ENCODE measurements at regions not wholly inside any gene's neighbourhood (a gene's known extent, or its start where the extent isn't known, plus 50 kb on each side); places are given as distances from the start of the nearest gene placed in this dataset.

GRCh38 chr10:125423569-125423968 is 259.4 kb downstream of the TEX36 start:
- TF ChIP-seq EZH2phosphoT487 (IDR thresholded peaks at IDR 0.05; ENCODE audit: borderline replicate concordance) (no peak), CTCF (conservative IDR thresholded peaks at IDR 0.05; ENCODE audit: low read length) (no peak)
- Histone ChIP-seq H3K36me3 (ENCODE audit: insufficient read depth, low read length) (no peaks in the 10 kb centered on the region), H3K27me3 (ENCODE audit: insufficient read depth, low read length, poor library complexity, severe bottlenecking) (no peaks in the 10 kb centered on the region), H3K79me2 (ENCODE audit: insufficient read depth, low read length) (no peaks in the 10 kb centered on the region), H3K9me2 (replicated peaks; ENCODE audit: low read depth, low read length) (no peaks in the 10 kb centered on the region), H3K9me3 (ENCODE audit: insufficient read depth, low read depth, low read length) (peaks cover 3% of the 10 kb centered on the region; the same call in 1 of the 2 replicates), H3K4me1 (ENCODE audit: insufficient read depth, low read length, poor library complexity, severe bottlenecking) (no peaks in the 10 kb centered on the region), H3F3A (ENCODE audit: low read depth) (no peaks in the 10 kb centered on the region), H3K9ac (ENCODE audit: low read depth, low read length, poor library complexity, severe bottlenecking) (no peak overlapping the region), H2AFZ (ENCODE audit: low read length) (no peak overlapping the region), H3K4me2 (ENCODE audit: low read depth, low read length, poor library complexity, severe bottlenecking) (no peak overlapping the region), H3K4me3 (ENCODE audit: low read length, poor library complexity, severe bottlenecking) (no peak overlapping the region), H4K20me1 (ENCODE audit: insufficient read depth, low read length, poor library complexity, severe bottlenecking) (no peaks in the 10 kb centered on the region)

- H3K4me2 ChIP-seq (ENCODE audit: low read depth, low read length, poor library complexity, severe bottlenecking): no peak overlapping the region
- no peak for TF ChIP-seq CTCF (conservative IDR thresholded peaks at IDR 0.05; ENCODE audit: low read length)
- no peak for TF ChIP-seq EZH2phosphoT487 (IDR thresholded peaks at IDR 0.05; ENCODE audit: borderline replicate concordance)
- H3K36me3 ChIP-seq (ENCODE audit: insufficient read depth, low read length): no peaks in the 10 kb centered on the region
- H4K20me1 ChIP-seq (ENCODE audit: insufficient read depth, low read length, poor library complexity, severe bottlenecking): no peaks in the 10 kb centered on the region
- H3K9ac ChIP-seq (ENCODE audit: low read depth, low read length, poor library complexity, severe bottlenecking): no peak overlapping the region
- H3F3A ChIP-seq (ENCODE audit: low read depth): no peaks in the 10 kb centered on the region
- no peak overlapping the region for H3K4me3 ChIP-seq (ENCODE audit: low read length, poor library complexity, severe bottlenecking)
- H3K9me3 ChIP-seq (ENCODE audit: insufficient read depth, low read depth, low read length): peaks cover 7% of the 10 kb centered on the region; the same call in 1 of the 2 replicates
- H3K9me2 ChIP-seq (replicated peaks; ENCODE audit: low read depth, low read length): no peaks in the 10 kb centered on the region
- H2AFZ ChIP-seq (ENCODE audit: low read length): no peak overlapping the region
- no peaks in the 10 kb centered on the region for H3K27me3 ChIP-seq (ENCODE audit: insufficient read depth, low read length, poor library complexity, severe bottlenecking)
- H3K4me1 ChIP-seq (ENCODE audit: insufficient read depth, low read length, poor library complexity, severe bottlenecking): no peaks in the 10 kb centered on the region
- no peaks in the 10 kb centered on the region for H3K79me2 ChIP-seq (ENCODE audit: insufficient read depth, low read length)
These were observed 259.5 kb upstream of the CTBP2 start for GRCh38 chr10:125419831-125420230.

GRCh38 chr10:125419146-125419545 is 258.8 kb upstream of the CTBP2 start:
- H3K79me2 ChIP-seq (ENCODE audit: insufficient read depth, low read length): no peaks in the 10 kb centered on the region
- no peak overlapping the region for H2AFZ ChIP-seq (ENCODE audit: low read length)
- no peak overlapping the region for H3K9ac ChIP-seq (ENCODE audit: low read depth, low read length, poor library complexity, severe bottlenecking)
- no peaks in the 10 kb centered on the region for H4K20me1 ChIP-seq (ENCODE audit: insufficient read depth, low read length, poor library complexity, severe bottlenecking)
- no peaks in the 10 kb centered on the region for H3K36me3 ChIP-seq (ENCODE audit: insufficient read depth, low read length)
- no peaks in the 10 kb centered on the region for H3K27me3 ChIP-seq (ENCODE audit: insufficient read depth, low read length, poor library complexity, severe bottlenecking)
- H3K9me3 ChIP-seq (ENCODE audit: insufficient read depth, low read depth, low read length): peaks cover 7% of the 10 kb centered on the region; the same call in 1 of the 2 replicates
- no peak for TF ChIP-seq CTCF (conservative IDR thresholded peaks at IDR 0.05; ENCODE audit: low read length)
- TF ChIP-seq EZH2phosphoT487 (IDR thresholded peaks at IDR 0.05; ENCODE audit: borderline replicate concordance): no peak
- no peaks in the 10 kb centered on the region for H3F3A ChIP-seq (ENCODE audit: low read depth)
- no peak overlapping the region for H3K4me2 ChIP-seq (ENCODE audit: low read depth, low read length, poor library complexity, severe bottlenecking)
- H3K4me3 ChIP-seq (ENCODE audit: low read length, poor library complexity, severe bottlenecking): no peak overlapping the region
- no peaks in the 10 kb centered on the region for H3K4me1 ChIP-seq (ENCODE audit: insufficient read depth, low read length, poor library complexity, severe bottlenecking)
- H3K9me2 ChIP-seq (replicated peaks; ENCODE audit: low read depth, low read length): no peaks in the 10 kb centered on the region
